NCI-H2227 treated with DMSO at 0.1 percent for 48 hours (cell line): ENCODE measurements at regions not wholly inside any gene's neighbourhood (a gene's known extent, or its start where the extent isn't known, plus 50 kb on each side); places are given as distances from the start of the nearest gene placed in this dataset.
A peak's percentile ranks its signal among the peaks of the same experiment; 100 is the strongest.

Experiments used
- DNase-seq: peaks from one replicate; lab custom pipeline; 2025; lab: John Stamatoyannopoulos, UW

DNA sequence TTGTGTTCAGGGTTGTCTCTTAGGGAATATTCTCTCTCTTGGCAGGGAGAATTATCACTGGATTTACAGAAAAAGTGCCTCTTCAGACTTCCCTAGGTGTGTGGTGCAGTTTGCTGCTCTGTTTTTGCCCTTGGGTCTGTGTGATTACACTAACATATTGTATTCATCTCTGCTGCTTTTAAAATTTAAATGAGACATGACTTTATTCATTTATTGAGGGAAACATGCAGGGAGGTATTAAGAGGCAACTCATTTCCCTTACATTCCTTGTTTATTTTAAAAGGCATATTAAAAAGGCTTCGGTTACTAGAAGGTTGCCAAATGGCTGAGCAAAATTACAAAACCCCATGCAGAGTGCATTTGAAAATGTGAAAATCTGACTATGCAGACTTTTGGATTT lies 135.1 kb upstream of the GEMIN8 start:
- no peak for DNase-seq

DNA sequence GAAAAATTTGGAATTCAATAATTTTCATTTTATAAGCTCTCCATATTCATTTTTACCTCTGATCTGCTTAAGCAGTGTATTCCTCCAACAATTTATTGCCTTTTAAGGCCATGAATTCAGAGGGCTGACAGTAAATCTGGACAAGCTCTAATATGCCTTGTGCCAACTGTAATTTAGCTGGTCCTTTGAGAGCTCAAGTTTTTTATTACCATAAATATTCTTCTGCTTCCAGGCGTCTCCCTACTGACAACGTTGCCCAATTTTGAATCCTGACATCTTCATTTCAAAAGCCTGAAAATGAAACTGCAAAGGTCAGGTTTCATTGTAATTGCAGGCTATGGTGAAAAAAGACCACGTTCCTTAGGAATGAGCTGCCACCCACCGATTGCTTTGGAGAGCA lies 95.8 kb upstream of the GEMIN8 start:
- peak; percentile 70 for DNase-seq

DNA sequence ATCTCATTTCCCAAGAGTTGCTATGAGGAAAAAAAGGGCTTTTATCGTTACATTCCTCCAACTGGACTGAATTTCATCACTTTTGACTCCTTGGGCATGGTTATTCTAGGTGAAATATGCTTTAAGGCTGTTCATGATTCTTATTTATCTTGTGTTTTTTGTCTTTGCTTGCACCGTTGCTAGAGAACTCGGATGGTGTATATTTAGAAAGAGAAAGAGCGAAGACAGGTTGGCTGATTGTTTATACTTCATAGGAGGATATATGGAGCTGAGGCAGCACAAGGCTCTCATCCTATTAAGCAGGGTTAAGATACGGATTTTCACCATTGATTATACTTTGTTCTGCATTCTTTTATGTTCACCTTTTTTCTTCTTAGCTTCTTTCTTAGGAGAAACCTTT lies 94.9 kb upstream of the GEMIN8 start:
- DNase-seq, result no peak

DNA sequence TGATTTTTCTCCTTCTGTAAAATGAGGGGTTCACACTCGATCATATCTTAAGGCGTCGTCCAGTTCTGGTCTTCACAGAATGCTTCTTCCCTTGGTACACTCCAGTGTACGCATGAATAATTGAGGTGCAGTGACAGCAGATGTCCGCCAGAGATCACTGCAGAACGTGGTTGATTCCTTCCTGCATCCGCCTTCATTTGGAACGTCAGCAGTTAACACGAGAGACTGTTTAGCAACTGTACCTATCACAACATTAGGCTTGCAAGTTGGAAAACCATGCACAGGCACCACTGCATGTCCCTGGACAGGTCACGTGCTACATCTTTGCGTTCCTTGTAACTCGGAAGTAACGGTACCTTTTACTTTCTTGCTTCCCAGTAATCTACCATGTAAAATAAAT lies 66.0 kb upstream of the GEMIN8 start:
- no peak for DNase-seq

DNA sequence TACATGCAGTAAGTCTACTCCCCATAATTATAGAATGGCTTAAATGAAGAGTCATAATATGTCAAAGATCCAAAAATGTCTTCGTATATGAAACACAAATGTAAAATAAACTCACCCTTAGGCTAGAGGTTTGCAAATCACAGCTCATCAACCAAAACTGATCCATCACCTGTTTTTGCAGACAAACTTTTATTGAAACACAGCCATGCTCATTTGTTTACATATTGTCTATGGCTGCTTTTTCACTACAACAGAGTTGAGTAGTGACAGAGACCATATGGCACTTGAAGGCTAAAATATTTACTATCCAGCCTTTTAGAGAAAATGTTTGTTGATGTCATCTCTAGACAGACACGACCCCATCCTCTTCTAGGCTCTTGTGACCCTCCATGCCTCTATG lies 64.5 kb upstream of the GEMIN8 start:
- DNase-seq, result no peak

DNA sequence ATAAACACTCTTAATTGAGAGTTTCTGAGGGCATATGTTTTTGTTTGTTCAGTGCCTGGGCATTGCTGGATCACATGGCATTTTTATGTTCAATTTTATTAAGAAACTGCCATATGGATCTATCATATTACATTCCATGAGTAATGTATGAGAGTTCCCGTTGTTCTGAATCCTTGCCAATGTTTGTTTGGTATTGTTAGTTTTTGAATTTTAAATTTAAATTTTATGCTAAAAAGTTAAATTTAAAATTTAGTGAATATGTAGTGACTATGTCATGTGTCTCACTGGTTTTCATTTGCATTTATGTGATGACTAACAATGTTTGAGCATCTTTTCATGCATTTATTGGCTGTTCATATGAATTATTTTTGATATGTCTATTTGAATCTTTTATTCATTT lies 54.8 kb upstream of the GEMIN8 start:
- no peak for DNase-seq

DNA sequence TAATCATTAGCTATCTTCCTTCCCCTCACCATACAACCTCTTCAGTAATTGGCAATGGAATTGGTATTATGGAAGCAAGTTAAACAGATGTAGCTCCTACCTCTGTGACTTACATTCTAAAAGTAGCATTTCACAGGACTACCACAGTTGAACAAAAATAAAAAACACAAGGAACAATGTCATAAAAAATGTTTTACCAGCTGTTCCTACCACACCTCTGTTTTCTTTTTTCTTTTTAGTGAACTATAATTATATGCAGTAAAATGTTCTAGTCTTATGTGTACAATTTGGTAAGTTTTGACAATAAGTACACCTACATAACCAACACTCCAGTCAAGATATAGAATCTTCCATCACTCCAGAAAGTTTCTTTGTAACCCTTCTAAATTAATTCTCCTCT lies 54.1 kb upstream of the GEMIN8 start:
- DNase-seq, result no peak

DNA sequence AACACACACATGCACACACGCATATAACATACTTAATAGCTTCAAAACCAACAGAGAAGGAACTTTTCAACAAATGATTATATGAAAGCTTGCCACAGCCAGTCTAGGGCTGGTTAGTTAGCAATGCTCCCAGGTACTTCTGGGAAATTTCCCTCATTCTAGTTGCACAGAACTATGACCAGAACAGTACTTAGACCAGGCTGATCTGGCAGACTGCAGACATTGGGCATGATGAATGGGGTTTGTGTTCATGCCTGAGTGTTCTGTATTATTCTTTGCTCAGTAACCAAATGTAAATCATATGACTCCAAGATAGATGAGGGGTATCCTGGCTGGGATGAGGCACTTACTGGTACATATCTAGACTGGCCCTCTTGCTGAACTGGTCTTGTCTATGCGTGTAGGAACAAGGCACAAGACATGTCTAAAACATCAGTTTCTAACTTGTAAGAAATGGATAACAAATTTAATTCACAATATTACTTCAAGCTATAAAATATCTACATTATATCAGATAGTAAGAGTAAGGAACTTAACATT lies 50.3 kb upstream of the GEMIN8 start:
- DNase-seq, result no peak
